ENCODE measurements at regions not wholly inside any gene's neighbourhood (a gene's known extent, or its start where the extent isn't known, plus 50 kb on each side); places are given as distances from the start of the nearest gene placed in this dataset.

DNA sequence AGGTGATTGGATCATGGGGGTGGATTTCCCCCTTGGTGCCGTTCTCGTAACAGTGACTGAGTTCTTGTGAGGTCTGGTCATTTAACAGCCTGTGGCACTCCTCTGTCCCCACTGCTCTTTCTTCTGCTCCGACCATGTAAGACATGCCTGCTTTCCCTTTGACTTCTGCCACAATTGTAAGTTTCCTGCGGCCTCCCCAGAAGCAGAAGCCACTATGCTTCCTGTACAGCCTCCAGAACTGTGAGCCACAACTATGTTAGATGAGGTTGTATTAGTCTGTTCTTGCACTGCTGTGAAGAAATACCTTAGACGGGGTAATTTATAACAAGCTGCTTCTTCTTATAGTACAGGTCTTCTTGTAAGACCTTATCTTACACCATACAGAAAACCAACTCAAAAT lies 241.7 kb upstream of the KLF14 start:
- DNase-seq (ENCODE audit: low read depth) = no peak
- H3K4me3 ChIP-seq (ENCODE audit: low read length) = no peak overlapping the region
- no peak for TF ChIP-seq CTCF (conservative IDR thresholded peaks at IDR 0.05; ENCODE audit: low read depth, low read length)

GRCh38 chr7:130982160-130982638 lies 248.2 kb upstream of the KLF14 start:
- no peak overlapping the region for H3K4me3 ChIP-seq (ENCODE audit: low read length)
- TF ChIP-seq CTCF (conservative IDR thresholded peaks at IDR 0.05; ENCODE audit: low read depth, low read length) = peak; percentile 76
- DNase-seq (ENCODE audit: low read depth) = peak; percentile 61

DNA sequence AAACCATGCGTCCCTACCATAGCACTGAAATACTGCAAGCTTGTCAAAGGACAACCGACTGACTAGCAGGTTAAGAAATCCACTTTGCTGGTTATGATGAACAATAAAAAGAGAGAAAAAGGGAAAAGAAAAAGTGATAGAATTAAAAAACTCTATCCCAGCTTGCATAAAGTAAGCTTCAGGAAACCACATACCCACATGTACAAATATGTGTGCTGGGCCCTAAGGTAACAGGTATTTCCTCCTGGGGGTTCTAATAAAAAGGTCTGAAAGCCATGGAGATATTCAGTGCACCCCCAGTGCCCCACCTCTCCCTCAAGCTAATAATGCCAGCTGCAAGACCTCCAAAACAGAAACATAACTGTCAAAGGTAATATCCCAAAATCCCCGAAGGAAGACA lies 248.6 kb upstream of the KLF14 start:
- no peak for TF ChIP-seq CTCF (conservative IDR thresholded peaks at IDR 0.05; ENCODE audit: low read depth, low read length)
- DNase-seq (ENCODE audit: low read depth) = no peak
- no peak overlapping the region for H3K4me3 ChIP-seq (ENCODE audit: low read length)

GRCh38 chr7:130985361-130985760 lies 251.4 kb upstream of the KLF14 start:
- no peak for DNase-seq (ENCODE audit: low read depth)
- no peak overlapping the region for H3K4me3 ChIP-seq (ENCODE audit: low read length)
- TF ChIP-seq CTCF (conservative IDR thresholded peaks at IDR 0.05; ENCODE audit: low read depth, low read length) = no peak

GRCh38 chr7:130986261-130986690 lies 252.3 kb upstream of the KLF14 start:
- DNase-seq (ENCODE audit: low read depth) = no peak
- no peak overlapping the region for H3K4me3 ChIP-seq (ENCODE audit: low read length)
- no peak for TF ChIP-seq CTCF (conservative IDR thresholded peaks at IDR 0.05; ENCODE audit: low read depth, low read length)

- TF ChIP-seq CTCF (conservative IDR thresholded peaks at IDR 0.05; ENCODE audit: low read depth, low read length) = no peak
- DNase-seq (ENCODE audit: low read depth) = no peak
- H3K4me3 ChIP-seq (ENCODE audit: low read length) = no peak overlapping the region
These were observed 253.1 kb upstream of the KLF14 start for GRCh38 chr7:130987092-130987491.

DNA sequence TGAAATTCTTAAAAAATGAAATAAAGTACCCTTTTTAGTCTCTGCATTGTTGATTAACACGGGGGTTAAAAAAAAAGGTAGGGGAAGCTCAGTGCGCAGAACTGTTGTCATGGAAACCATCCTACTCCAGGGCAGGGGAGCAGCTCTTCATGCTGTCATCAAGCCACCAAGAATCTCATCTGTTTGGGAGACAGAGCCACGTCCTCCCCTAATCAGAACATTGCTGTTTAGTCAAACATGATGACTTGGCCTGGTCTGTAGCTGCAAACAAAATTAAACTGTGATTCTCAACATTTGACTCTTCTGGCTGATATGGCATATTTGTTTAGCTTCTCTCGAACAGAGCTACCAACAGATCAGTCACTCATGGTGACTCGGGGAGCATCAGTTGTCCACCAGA lies 254.4 kb upstream of the KLF14 start:
- TF ChIP-seq CTCF (conservative IDR thresholded peaks at IDR 0.05; ENCODE audit: low read depth, low read length) = no peak
- H3K4me3 ChIP-seq (ENCODE audit: low read length) = no peak overlapping the region
- no peak for DNase-seq (ENCODE audit: low read depth)
